HG03175 (cell line): ENCODE measurements at regions not wholly inside any gene's neighbourhood (a gene's known extent, or its start where the extent isn't known, plus 50 kb on each side); places are given as distances from the start of the nearest gene placed in this dataset.

Experiments used
- ATAC-seq: cut with Tn5 transposase; IDR thresholded peaks from one replicate; pipeline ENCODE4 v1.9.1; 2021; ENCODE audit warnings: mild to moderate bottlenecking, moderate library complexity; ENCODE audit not compliant: unreplicated experiment

DNA sequence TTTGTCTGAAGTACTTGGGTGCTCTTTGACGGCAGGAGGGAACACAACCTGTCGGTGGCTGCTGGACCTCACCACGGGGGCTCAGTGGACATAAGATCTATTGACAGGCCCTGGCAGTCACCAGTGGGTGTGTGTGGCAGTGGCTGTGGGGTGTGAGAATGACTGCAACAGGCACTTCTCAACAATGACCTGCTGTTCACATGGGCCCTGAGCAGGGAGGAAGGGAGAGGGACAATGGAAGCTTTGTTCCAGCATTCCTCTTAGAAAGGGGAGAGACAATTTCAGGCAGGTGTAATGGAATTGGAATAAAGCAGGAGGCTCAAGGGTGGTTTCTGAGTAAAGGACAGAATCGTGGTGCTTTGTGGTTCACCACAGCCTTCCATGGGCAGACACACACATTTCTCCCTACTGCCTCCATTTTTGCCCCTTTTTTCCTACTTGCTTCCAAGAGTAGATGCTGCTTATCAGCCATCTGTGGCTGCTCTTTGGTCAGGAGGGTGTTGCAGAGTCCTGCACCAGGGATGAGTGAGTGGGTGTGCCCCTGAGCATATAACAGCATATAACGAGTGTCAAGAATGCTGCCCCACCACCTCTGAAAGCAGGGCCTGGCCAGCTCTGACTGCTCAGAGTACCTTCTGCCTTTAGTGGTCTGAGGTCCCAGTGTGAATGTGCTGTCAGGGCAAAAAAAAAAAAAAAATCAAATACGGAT is 267.7 kb downstream of the RASSF9 start:
- no peak for ATAC-seq

DNA sequence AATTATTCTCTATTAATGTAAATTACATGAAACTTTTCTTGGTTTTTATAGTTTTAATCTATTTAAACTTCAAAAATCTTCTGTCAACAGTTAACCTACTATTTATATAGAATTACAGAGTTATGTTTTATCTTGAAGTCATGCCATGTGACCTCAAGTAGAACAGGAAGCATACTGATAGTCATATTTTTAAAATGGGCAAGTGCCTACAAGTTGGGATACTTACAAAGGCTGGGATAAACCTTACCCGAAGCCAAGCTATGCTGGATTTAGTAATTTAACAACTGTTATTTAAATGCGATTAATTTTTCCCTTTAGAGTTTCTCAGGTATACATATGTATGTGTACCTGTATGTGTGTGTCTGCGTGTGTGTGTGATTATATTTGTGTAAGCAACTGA is 266.9 kb downstream of the RASSF9 start:
- ATAC-seq, result no peak

DNA sequence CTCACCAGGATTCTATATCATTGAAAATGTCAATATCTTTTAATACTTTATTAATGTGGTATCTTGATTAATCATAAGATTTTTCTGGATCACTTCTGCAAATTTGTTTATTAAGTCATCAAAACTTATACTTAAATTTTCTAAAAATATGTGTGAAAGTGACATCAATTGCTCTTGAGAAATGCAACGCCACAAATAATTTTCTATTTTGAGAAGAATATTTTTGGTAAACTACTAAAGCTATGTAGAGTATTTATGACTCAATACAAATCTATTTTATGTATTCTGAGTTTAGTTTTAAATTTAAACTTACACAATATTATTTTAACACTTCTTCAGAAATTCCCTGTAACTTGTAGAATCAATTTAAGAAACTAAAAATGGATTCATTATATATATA is 263.3 kb downstream of the RASSF9 start:
- no peak for ATAC-seq

DNA sequence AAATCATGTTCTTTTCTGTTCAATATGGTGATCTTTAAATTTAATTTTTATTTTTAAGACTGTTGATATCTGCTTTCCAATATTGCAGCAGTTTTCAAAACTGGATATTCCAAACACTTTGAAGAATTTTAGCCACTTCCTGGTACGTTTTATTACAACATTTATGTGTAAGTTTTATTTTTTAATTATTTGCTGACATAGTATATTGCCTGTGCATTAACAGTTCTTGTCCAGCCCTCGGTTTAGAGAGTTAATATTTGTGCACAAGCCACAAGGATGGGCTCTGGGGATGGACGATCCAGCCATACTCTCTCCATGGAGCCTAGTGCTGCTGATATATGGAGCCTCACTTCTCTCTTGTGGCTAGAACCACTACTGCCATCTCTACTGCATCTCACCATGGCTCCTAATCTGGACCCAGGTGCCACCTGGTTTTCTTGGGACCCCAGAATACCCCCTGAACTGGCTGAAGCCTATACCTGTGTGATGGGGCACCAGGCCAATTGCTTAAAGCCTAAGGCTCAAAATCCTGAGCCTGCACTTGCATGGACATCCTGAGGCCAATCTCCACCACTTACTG is 262.5 kb downstream of the RASSF9 start:
- ATAC-seq, result no peak

DNA sequence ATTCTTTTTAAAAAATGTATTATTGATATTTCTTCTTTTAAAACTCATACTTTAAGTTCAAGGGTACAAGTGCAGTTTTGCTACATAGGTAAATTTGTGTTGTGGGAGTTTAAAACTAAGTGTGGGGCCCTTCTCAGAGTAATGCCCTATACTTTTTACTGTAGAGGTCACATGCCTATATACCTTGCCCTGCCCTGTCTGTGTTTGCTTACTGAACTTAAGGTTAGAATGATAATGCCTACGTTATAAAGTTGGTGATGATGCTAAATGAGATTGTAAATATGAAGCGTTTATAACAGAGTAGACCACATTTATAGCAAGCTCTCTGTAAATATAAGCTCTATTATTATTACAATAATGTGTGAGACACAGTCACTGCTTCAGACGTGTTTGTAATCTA is 261.9 kb downstream of the RASSF9 start:
- no peak for ATAC-seq

DNA sequence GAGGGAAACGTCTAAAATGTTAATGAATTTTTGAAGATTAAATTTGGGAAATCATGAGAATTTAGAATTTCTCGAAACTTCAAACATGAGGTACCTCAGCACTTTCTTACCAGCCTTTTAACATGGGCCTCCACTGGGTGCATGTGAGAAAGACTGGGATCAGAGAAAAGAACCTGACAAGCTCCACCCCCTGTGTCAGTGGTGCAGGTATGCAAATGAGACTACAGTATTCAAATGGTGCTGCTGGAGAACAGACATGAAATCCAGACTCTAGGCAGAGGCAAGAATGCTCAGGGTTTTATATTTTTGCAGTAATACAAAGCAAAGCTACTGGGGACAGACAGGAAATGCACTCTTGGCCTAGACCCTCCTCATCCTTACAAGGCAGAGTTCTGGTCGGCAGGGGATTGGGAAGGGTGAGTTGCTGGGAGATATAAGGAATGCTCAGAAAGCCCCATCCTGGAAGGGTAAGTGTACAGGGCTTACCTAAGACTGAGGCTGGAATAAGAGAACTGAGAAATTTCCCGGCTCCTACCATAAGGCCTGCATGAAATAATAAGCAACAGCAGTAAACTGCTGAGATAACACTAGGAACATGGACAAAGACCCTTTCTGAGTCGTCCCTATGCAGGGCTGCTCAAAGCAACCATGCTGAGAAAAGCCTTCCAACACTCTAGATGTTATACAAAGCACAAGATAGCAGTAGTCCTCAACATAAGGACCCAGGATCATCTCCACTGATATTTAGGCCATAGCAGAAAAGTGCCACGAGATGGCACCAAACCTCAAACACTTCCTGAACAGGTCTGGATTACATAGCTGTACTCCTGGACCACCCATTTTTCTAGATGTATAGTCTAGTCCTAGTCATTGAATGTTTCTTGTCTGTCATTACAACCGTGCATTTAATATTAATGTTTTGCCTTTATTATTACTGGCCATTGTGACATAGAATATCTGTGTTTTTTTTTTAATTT is 260.8 kb downstream of the RASSF9 start:
- ATAC-seq, result peak; percentile 98

DNA sequence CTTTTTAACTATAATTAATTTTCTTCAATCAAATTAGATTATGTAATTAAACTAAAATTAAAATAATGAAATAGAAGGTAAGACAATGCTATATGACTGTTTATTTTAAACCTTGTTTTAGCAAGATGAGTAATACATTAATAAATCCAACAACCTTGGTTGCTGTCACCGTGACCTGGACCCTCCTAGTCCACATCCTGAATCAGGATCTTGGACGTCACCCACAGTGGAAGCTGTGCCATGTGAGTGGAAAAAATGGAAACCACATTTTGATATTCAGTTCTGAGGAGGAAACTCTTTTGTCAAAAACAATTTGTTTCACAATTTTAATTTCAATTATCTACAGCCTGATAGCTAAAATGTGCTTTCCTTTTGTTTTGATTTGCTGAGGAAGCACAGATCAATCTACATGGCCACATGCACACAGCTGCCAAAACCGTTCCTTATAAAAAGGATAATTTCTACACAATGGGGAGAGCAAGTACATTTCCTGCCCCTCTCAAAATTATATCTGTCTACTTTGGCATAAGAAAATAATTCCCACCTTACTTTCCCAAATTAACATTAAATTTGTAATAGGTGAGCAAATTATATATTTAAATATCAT is 255.5 kb downstream of the RASSF9 start:
- ATAC-seq, result no peak

DNA sequence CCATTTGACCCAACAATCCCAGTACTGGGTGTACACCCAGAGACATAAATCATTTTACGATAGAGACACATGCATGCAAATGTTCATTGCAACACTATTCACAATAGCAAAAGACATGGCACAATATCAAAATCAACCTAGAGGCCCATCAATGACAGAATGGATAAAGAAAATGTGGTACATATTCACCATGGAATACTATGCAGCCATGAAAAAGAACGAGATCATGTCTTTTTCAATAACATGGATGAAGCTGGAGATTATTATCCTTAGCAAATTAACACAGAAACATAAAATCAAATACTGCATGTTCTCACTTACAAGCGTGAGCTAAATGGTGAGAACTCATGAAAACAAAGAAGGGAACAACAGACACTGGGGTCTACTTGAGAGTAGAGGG is 249.1 kb downstream of the RASSF9 start:
- no peak for ATAC-seq

DNA sequence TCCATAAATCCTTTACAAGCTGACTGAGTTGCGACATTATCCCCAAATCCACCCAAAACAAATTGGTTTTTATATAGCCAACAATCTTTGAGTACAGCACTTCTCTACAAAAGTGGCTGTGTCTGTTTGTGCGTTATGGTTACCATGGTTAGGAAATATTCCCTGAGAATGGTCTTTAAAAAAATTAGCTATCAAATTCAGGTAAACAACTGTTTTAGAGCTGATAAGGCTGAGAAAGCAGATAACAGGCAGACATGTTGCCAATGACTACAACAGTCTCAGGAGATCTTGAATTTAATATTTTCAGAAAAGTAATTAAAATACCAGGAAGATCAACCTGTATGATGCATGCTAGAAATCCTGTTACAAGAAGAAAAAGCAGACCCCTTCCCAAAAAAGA is 248.0 kb downstream of the RASSF9 start:
- ATAC-seq, result no peak

DNA sequence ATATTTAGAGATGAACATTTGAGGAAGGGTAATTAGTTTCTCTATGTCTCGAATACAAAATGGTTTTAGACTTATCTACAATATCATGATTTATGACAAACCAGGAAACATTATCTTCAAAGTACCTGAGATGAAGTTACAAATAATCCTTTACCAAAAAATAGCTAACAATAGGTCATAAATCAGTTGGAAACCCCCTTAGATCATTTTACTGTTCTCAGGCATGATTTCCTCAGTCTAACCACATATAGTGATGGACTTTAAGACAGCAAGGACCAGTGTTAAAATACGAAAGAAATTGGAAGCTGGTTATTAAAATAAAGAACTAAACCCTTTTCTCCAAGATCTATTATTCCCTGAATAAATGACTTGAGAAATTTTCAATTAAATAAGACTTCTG is 235.4 kb downstream of the RASSF9 start:
- ATAC-seq, result no peak

DNA sequence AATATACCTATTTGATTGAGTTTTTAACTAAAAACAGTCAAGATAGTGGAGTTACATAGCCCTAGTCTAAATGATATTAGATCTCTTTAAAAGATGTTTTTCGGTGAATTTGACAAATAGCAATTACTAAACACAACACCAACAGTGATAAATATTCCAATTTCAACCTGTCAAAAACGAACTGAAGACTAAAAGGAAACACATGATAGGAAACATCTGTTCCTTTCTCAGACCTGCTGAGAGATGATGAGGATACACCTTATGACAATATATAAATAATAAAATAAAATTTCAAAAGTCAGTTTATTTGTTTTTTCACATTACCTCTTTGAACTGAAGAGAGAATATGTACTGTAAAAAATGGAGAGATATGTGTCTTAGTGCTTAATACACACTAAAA is 232.7 kb downstream of the RASSF9 start:
- no peak for ATAC-seq

DNA sequence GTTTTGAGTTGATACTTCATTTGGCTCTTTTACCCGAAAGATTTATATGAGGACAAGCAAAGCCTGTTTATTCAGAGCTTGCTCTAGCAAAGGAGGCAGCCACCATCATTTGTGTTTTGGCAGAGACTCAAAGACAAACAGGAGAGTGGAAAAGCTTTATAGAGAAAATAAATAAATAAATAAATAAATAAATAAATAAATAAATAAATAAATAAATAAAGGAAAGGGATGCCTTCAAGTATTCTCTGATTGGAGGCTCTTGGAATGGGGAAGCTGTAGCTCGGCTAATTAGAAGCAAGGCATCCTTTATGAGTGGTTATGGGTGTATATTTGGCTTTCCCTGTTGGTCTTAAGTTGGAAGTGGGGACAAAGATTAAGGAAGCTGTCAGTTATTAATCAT is 229.8 kb downstream of the RASSF9 start:
- ATAC-seq, result no peak

DNA sequence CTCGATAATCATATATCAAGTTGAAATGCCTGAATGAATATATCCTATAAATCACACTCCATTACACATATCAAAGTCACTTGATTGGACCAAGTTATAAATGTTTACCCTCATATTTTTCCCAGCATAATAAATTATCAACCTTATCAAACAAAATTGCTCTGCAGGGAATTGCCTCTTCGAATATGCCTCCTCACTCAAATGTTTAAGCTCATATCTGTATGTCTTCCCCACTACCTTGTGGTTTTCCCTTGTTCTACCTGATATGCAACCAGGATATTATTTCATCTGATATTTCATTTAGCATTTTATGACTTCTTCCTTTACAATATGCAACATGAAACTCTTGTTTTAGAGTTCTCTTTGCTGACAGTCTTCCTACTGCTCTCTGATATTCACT is 226.4 kb downstream of the RASSF9 start:
- ATAC-seq, result no peak

DNA sequence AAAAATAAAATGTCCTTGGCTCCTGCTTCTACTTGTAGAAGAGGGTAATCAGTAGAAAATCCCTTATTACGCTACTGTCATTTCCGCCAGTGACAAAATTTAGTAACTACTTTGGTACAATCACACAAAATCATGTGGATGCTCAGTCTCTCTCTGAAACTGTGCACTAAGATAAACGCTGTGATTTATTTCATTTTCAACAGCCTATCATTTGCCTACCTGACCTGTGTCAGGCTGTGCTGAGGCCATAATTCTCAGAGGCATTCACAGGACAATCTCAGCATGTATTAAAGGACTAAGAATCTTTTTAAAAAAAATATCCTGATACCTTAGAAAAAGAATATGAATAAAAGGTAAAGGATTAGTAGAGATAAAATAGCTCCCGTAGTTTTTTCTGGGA is 226.0 kb downstream of the RASSF9 start:
- no peak for ATAC-seq

DNA sequence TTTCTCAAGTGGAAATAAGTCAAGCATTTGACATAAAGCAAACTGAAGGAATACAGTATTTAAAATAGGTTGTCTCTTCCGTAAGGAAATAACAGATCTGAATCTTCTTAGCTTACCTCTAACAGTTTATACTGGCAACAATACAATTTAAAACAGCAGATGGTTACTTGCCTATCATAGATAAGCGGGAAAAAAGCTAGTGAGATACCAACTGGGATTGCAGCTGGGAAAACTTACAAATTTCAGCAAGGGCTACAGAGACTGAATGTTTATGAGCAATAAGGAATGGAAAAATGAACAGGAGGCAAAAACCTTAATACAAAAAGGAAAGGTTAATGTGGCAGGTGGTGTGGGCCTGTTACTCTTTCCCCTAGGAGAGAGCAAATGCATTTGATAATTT is 220.0 kb downstream of the RASSF9 start:
- no peak for ATAC-seq

DNA sequence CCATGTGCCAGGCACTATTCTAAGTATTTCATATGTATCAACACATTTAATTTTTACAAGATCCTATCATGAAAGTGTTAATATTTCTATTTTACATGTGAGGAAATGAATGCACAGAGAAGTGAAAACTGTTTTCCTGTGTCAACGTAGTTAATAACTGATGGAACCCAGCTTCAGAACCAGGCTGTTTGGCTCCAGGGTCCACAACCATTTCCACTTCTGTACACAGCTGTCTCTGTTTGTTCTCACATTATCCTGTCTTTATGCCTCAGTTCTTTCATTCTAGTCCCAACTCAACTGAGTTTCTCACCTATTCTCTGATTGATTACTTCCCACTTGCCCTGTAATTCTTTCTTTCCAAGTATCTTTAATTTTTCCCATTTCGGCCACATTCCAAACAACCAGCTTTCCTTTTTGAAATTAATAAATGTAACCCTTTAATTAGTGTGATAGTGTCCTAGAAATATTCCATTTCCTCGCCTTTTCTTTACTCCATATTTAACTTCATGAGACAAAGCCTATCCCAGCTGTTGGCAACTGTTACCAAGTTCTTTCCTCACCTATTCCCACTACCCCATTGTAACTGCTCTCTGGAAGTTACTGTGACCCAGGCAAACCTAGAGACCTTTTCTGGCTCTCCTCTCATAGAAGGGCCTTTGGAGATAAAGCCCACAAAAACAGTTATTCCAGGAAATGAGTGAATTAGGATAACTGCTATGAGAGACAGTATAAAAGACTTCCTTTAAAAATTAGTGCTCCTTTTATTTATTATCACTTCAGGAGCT is 218.7 kb downstream of the RASSF9 start:
- ATAC-seq, result no peak

DNA sequence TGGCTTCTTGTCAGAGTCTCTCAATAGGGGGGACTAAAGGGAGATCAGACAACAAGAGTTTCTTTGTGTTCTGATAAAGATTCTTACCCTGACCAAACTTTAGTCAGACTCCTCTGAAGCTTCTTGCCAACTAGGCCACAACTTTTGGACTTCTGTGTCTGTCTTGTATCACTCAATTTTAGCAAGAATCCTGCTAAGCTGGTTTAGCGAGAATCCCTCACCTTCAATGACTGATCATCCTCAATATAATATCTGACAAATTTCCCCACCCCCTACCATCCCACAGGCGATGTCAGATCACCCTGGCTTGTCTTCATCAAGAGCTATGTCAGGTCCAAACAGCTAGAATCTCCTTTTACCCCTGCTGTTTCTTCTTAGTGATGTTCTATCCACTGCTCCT is 215.2 kb downstream of the RASSF9 start:
- no peak for ATAC-seq

DNA sequence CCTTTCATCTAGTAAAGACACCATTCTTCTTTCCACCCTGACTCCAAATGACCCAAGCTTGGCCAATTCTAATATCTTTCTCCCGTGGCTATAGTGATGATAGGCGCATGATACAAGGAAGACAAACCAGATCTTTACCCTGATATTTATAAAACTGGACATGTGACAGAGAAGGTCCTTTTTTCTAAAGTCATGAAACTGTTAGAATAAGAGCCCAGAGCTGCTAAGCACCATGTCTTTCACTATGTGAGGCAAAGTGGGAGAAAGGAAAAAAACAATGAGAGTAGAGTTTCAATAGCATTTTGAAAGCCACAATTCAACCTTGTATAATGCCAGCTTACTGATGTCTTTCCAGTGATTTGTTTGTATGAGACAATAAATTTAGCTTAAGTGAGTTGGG is 212.4 kb downstream of the RASSF9 start:
- no peak for ATAC-seq

DNA sequence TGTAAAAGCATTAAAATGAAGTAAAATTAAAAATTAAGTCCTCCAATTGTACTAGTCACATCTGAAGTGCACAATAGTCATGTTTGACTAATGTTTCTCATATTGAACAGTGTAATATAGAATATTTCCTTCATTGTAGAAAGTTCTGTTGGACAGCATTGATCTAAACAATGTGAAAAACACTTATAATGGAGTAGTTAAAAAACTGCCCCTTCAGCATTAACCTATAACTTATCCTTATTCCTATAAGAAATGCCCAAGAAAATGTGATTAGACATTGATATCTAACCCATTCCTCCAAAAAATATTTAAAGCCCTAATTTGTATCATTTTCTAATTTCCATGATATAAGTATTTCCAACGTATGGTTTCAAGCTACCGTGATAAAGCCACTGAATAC is 210.7 kb downstream of the RASSF9 start:
- ATAC-seq, result no peak

DNA sequence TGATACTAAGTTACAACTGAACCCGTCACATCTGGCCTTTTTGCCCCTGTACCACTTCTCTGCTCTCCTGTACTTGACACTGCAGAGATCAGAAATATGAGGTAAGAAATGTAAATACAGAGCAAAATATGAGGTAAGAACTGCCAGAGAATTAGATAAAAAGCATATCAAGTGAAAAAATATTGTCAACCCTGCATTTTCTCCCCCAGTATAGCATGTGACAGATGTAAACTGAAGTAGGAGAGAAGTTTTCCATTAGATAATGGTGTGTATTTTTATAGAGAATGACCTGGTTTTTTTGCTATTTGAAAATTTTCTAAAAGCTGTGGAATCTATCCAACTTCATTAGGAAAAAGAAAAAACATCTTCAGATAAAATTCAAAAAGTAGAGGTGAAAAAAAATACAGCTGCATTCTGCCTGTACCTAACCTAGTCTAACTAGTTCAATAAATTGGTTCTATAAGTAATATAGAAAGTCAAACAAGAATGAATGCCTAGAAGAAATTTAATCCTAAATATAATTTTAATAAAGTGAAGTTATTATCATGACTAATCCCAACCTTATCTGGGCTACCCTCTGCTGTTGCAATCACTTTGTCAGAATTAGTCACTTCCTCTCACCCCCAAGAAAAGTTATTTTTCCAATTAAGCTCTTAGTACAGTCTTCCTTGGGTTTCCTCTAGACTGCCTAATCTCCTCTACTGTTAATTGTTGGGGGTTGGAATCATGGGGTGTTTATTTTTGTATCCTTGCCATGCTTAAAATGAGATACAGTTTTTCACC is 210.0 kb downstream of the RASSF9 start:
- ATAC-seq, result no peak
